NB4 (cell line): ENCODE measurements at regions not wholly inside any gene's neighbourhood (a gene's known extent, or its start where the extent isn't known, plus 50 kb on each side); places are given as distances from the start of the nearest gene placed in this dataset.

Experiments used
- CTCF ChIP-seq: IDR thresholded peaks from one replicate; pipeline ENCODE4 v1.5.1; 2012; ENCODE audit warnings: low read depth, low read length
- MAX ChIP-seq: IDR thresholded peaks from 2 replicates; pipeline ENCODE4 v1.6.1; 2011; ENCODE audit warnings: low read depth, low read length
- MYC ChIP-seq: IDR thresholded peaks from 2 replicates; pipeline ENCODE4 v1.6.1; 2011; ENCODE audit warnings: low read depth, low read length
- POLR2A ChIP-seq: IDR thresholded peaks from 2 replicates; pipeline ENCODE4 v1.6.1; 2011; ENCODE audit warnings: mild to moderate bottlenecking; ENCODE audit not compliant: insufficient read length; ENCODE audit errors: extremely low read depth

GRCh38 chr12:92602476-92602875 lies 100.3 kb upstream of the PLEKHG7 start:
- no peak for TF ChIP-seq CTCF
- TF ChIP-seq POLR2A, result no peak
- TF ChIP-seq MAX, result no peak
- no peak for TF ChIP-seq MYC
